ENCODE measurements at regions not wholly inside any gene's neighbourhood (a gene's known extent, or its start where the extent isn't known, plus 50 kb on each side); places are given as distances from the start of the nearest gene placed in this dataset.
"Not testable (repeated sequence)": the region's sequence is repeated elsewhere in the genome, so short reads cannot be mapped to it uniquely, and the experiment has no call there.

DNA sequence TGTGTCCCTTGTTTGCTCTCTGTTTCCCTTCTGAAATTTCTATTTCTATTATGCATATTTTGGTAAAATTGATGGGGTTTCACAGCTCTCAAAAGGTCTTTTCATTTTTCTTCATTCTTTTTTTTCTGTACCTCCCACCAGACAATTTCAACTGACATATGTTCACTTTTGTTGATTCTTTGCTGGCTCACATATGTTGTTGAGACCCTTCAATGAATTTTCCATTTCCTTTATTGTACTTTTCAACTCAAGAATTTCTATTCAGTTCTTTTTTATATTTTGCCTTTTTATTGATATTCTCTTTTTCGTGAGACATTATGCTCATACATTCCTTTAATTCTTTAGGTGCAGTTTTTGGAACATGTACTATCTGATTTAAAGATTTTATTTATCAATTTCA lies 102.6 kb upstream of the GRIK1 start:
- Histone ChIP-seq H3K9me3 (ENCODE audit: control insufficient read depth, low read length) (peaks cover 6% of the 10 kb centered on the region), H3K36me3 (ENCODE audit: control insufficient read depth, insufficient read depth, low read length, severe bottlenecking) (no peaks in the 10 kb centered on the region), H3K4me3 (ENCODE audit: low read length) (no peak overlapping the region), H3K9ac (ENCODE audit: low read length) (no peak overlapping the region), H3K27me3 (replicated peaks; ENCODE audit: control insufficient read depth, insufficient read depth, low read length) (peaks cover 7% of the 10 kb centered on the region), H3K4me1 (ENCODE audit: control insufficient read depth, insufficient read depth, low read length) (peaks cover 8% of the 10 kb centered on the region)
- no peak for DNase-seq (ENCODE audit: low read depth)

DNA sequence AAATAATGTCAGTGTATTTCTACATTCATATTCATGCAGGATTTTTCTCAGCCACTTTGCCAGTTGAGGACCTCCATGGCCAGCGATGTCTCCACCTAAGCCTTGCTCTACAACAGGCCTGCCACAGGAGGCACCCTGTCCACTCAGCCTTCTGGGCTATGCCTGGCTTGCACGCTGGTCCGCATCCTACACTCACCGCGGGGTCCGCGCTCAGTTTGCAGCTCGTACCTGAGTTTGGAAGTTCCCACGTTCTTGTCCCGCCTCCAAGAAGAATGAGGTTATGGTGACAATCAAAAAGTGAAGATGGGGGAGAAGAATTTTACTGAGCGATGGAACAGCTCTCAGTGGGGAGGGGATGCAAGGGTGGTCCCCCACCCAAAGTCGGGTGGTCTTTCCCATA lies 93.6 kb upstream of the GRIK1 start:
- Histone ChIP-seq H3K27me3 (replicated peaks; ENCODE audit: control insufficient read depth, insufficient read depth, low read length) (peaks cover 4% of the 10 kb centered on the region), H3K36me3 (ENCODE audit: control insufficient read depth, insufficient read depth, low read length, severe bottlenecking) (no peaks in the 10 kb centered on the region), H3K4me1 (ENCODE audit: control insufficient read depth, insufficient read depth, low read length) (no peaks in the 10 kb centered on the region), H3K9ac (ENCODE audit: low read length) (no peak overlapping the region), H3K9me3 (ENCODE audit: control insufficient read depth, low read length) (no peaks in the 10 kb centered on the region), H3K4me3 (ENCODE audit: low read length) (no peak overlapping the region)
- DNase-seq (ENCODE audit: low read depth) = no peak

GRCh38 chr21:30030416-30030815 lies 90.6 kb upstream of the GRIK1 start:
- Histone ChIP-seq H3K27me3 (replicated peaks; ENCODE audit: control insufficient read depth, insufficient read depth, low read length) (peaks cover 10% of the 10 kb centered on the region), H3K36me3 (ENCODE audit: control insufficient read depth, insufficient read depth, low read length, severe bottlenecking) (no peaks in the 10 kb centered on the region), H3K9ac (ENCODE audit: low read length) (no peak overlapping the region), H3K4me1 (ENCODE audit: control insufficient read depth, insufficient read depth, low read length) (no peaks in the 10 kb centered on the region), H3K4me3 (ENCODE audit: low read length) (no peak overlapping the region), H3K9me3 (ENCODE audit: control insufficient read depth, low read length) (no peaks in the 10 kb centered on the region)
- no peak for DNase-seq (ENCODE audit: low read depth)

DNA sequence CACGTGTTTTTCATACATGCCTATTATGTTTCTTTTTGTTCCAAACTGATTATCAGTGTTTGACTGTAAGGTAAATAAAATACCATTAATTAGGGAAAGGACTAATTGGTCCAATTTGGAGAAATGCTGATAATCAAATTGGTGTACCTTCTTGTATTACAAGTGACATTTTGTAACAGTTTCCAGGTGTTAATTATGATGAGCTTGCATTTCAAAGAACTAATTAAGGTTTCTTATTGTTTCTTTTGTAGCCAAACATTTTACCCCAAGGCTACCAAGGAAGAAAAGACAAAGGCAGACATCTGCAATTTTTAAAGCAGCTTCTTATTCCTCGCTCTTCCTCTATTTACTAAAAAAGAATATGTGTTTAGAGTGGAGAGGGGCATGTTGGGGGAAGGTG lies 88.7 kb upstream of the GRIK1 start:
- Histone ChIP-seq H3K9ac (ENCODE audit: low read length) (no peak overlapping the region), H3K4me3 (ENCODE audit: low read length) (no peak overlapping the region), H3K4me1 (ENCODE audit: control insufficient read depth, insufficient read depth, low read length) (no peaks in the 10 kb centered on the region), H3K36me3 (ENCODE audit: control insufficient read depth, insufficient read depth, low read length, severe bottlenecking) (no peaks in the 10 kb centered on the region), H3K9me3 (ENCODE audit: control insufficient read depth, low read length) (no peaks in the 10 kb centered on the region), H3K27me3 (replicated peaks; ENCODE audit: control insufficient read depth, insufficient read depth, low read length) (peaks cover 5% of the 10 kb centered on the region)
- no peak for DNase-seq (ENCODE audit: low read depth)

- Histone ChIP-seq H3K36me3 (ENCODE audit: control insufficient read depth, insufficient read depth, low read length, severe bottlenecking) (no peaks in the 10 kb centered on the region), H3K9ac (ENCODE audit: low read length) (no peak overlapping the region), H3K4me1 (ENCODE audit: control insufficient read depth, insufficient read depth, low read length) (no peaks in the 10 kb centered on the region), H3K9me3 (ENCODE audit: control insufficient read depth, low read length) (no peaks in the 10 kb centered on the region), H3K27me3 (replicated peaks; ENCODE audit: control insufficient read depth, insufficient read depth, low read length) (peaks cover 5% of the 10 kb centered on the region), H3K4me3 (ENCODE audit: low read length) (no peak overlapping the region)
- DNase-seq (ENCODE audit: low read depth) = no peak
These were observed 88.2 kb upstream of the GRIK1 start for GRCh38 chr21:30027986-30028385.

GRCh38 chr21:30023056-30023455 lies 83.3 kb upstream of the GRIK1 start:
- not testable (repeated sequence) for H3K36me3 ChIP-seq (ENCODE audit: control insufficient read depth, insufficient read depth, low read length, severe bottlenecking); DNase-seq (ENCODE audit: low read depth); H3K9ac ChIP-seq (ENCODE audit: low read length); H3K4me1 ChIP-seq (ENCODE audit: control insufficient read depth, insufficient read depth, low read length); H3K4me3 ChIP-seq (ENCODE audit: low read length); H3K27me3 ChIP-seq (replicated peaks; ENCODE audit: control insufficient read depth, insufficient read depth, low read length); H3K9me3 ChIP-seq (ENCODE audit: control insufficient read depth, low read length)

- Histone ChIP-seq H3K27me3 (replicated peaks; ENCODE audit: control insufficient read depth, insufficient read depth, low read length) (no peaks in the 10 kb centered on the region), H3K9ac (ENCODE audit: low read length) (no peak overlapping the region), H3K9me3 (ENCODE audit: control insufficient read depth, low read length) (peaks cover 24% of the 10 kb centered on the region), H3K4me3 (ENCODE audit: low read length) (no peak overlapping the region), H3K36me3 (ENCODE audit: control insufficient read depth, insufficient read depth, low read length, severe bottlenecking) (no peaks in the 10 kb centered on the region), H3K4me1 (ENCODE audit: control insufficient read depth, insufficient read depth, low read length) (no peaks in the 10 kb centered on the region)
- DNase-seq (ENCODE audit: low read depth) = no peak
These were observed 75.1 kb upstream of the GRIK1 start for GRCh38 chr21:30014886-30015285.

- no peaks in the 10 kb centered on the region for H3K4me1 ChIP-seq (ENCODE audit: control insufficient read depth, insufficient read depth, low read length)
- H3K9ac ChIP-seq (ENCODE audit: low read length) = no peak overlapping the region
- H3K36me3 ChIP-seq (ENCODE audit: control insufficient read depth, insufficient read depth, low read length, severe bottlenecking) = no peaks in the 10 kb centered on the region
These were observed 51.8 kb upstream of the GRIK1 start for GRCh38 chr21:29991624-29992023.

DNA sequence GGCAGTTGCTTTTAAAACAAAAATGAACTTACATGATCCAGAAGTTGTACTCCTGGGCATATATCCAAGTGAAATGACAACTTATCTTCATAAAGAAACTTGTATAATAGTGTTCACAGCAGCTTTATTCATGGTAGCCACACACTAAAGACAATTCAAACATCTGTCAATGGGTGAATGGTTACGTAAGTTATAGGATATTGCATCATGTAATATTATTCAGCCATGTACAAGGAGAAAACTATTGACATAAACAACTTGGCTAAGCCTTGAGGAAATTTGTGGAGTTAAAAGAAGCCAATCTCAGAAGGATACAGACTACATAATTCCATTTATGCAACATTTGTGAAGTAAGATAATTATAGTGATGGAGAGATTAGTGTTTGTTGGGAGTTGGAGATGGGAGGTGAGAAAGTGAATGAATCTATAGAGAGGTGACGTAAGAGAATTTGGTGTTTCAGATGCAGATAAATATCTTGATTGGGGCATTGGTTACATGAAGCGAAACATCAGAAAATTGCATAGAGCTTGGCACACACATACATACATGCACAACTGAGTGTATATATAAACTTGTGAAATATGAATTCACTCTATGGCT lies 49.9 kb upstream of the GRIK1 start:
- no peak for DNase-seq (ENCODE audit: low read depth)
- Histone ChIP-seq H3K9ac (ENCODE audit: low read length) (no peak overlapping the region), H3K36me3 (ENCODE audit: control insufficient read depth, insufficient read depth, low read length, severe bottlenecking) (no peaks in the 10 kb centered on the region), H3K4me3 (ENCODE audit: low read length) (no peak overlapping the region), H3K4me1 (ENCODE audit: control insufficient read depth, insufficient read depth, low read length) (no peaks in the 10 kb centered on the region), H3K27me3 (replicated peaks; ENCODE audit: control insufficient read depth, insufficient read depth, low read length) (no peaks in the 10 kb centered on the region), H3K9me3 (ENCODE audit: control insufficient read depth, low read length) (peaks cover 14% of the 10 kb centered on the region)

More at GRCh38 chr21:29991624-29992023, 51.8 kb upstream of the GRIK1 start:
- H3K27me3 ChIP-seq (replicated peaks; ENCODE audit: control insufficient read depth, insufficient read depth, low read length) = no peaks in the 10 kb centered on the region
- no peak overlapping the region for H3K4me3 ChIP-seq (ENCODE audit: low read length)
- DNase-seq (ENCODE audit: low read depth) = no peak
- H3K9me3 ChIP-seq (ENCODE audit: control insufficient read depth, low read length) = peaks cover 10% of the 10 kb centered on the region

Data from adipocyte (in vitro differentiated cells).